Endothelial cell of umbilical vein (primary cell): ENCODE measurements at regions not wholly inside any gene's neighbourhood (a gene's known extent, or its start where the extent isn't known, plus 50 kb on each side); places are given as distances from the start of the nearest gene placed in this dataset.

Source experiments
- BruUV-seq: library from RNA; stranded (reverse); fragments of 400-500 nt; replicated peaks from 2 replicates; lab custom pipeline; 2021; lab: Mats Ljungman, UMichigan
- CTCF ChIA-PET: fragments of 300-600, 350-600 bp; sonication (Branson Sonifier 250); formaldehyde crosslinking; loops from one replicate; lab custom pipeline; 2021; ENCODE audit warnings: antibody characterized with exemption, inconsistent platforms; lab: Charles Lee
- POLR2A ChIA-PET: fragments of 300-600, 350-600 bp; sonication (Branson Sonifier 250); formaldehyde crosslinking; loops from one replicate; lab custom pipeline; 2021; ENCODE audit warnings: antibody characterized with exemption, inconsistent platforms; lab: Charles Lee
- DNase-seq: peaks from one replicate; pipeline ENCODE4 v3.0.0-alpha.2; 2011; ENCODE audit warnings: low read depth, low spot score
- FAIRE-seq: peaks from 2 replicates; lab custom pipeline; 2011; peaks lifted over from hg19 to GRCh38; lab: Jason Lieb, UNC
- H2AFZ ChIP-seq: 2 replicates; pipeline ENCODE4 v1.6.0; 2012; ENCODE audit warnings: low read depth, low read length, control low read depth, inconsistent platforms
- H3K27ac ChIP-seq: 2 replicates; pipeline ENCODE4 v1.5.1; 2011; ENCODE audit warnings: low read depth, mild to moderate bottlenecking, control low read depth, low read length, moderate library complexity; ENCODE audit not compliant: insufficient read depth
- H3K27me3 ChIP-seq, 2 experiments: 2 replicates each; pipeline versions ENCODE4 v1.6.0 to v1.6.1; 2011; ENCODE audit warnings: low read length in 2 of 2, mixed read lengths in 1 of 2; ENCODE audit not compliant: control insufficient read depth in 2 of 2, insufficient read depth in 2 of 2
- H3K36me3 ChIP-seq, 2 experiments: 2 replicates in 1 of 2; 3 replicates in 1 of 2; pipeline ENCODE4 v1.5.1; 2011; ENCODE audit warnings: low read length in 2 of 2, mild to moderate bottlenecking in 1 of 2, moderate library complexity in 1 of 2; ENCODE audit not compliant: control insufficient read depth in 2 of 2, insufficient read depth in 2 of 2; ENCODE audit errors: extremely low read depth in 1 of 2
- H3K4me1 ChIP-seq: 3 replicates; pipeline ENCODE4 v1.5.1; 2011; ENCODE audit warnings: mild to moderate bottlenecking, low read length; ENCODE audit not compliant: control insufficient read depth, insufficient read depth; ENCODE audit errors: extremely low read depth
- H3K4me2 ChIP-seq: 2 replicates; pipeline ENCODE4 v1.6.1; 2011; ENCODE audit warnings: low read length, control low read depth, mixed read lengths; ENCODE audit not compliant: insufficient read depth
- H3K4me3 ChIP-seq, 3 experiments: fragments of 200-600 bp in 1 of 3; sonication (generic), shearing (Covaris generic) in 1 of 3; replicated peaks in 1 of 3; 2 replicates each; pipeline ENCODE4 v1.5.1; 2011 to 2016; ENCODE audit warnings: control low read depth in 3 of 3, low read length in 3 of 3, mild to moderate bottlenecking in 2 of 3, inconsistent platforms in 1 of 3, low read depth in 1 of 3, moderate library complexity in 1 of 3; ENCODE audit not compliant: insufficient read depth in 1 of 3
- H3K79me2 ChIP-seq: 2 replicates; pipeline ENCODE4 v1.6.0; 2012; ENCODE audit warnings: low read length, inconsistent platforms; ENCODE audit not compliant: control insufficient read depth, insufficient read depth
- H3K9ac ChIP-seq: replicated peaks from 2 replicates; pipeline ENCODE3; 2011; ENCODE audit warnings: low read length, control low read depth; ENCODE audit not compliant: insufficient read depth; ENCODE audit errors: extremely low read depth
- H3K9me1 ChIP-seq: replicated peaks from 3 replicates; pipeline ENCODE4 v1.6.0; 2011; ENCODE audit warnings: mild to moderate bottlenecking, low read length; ENCODE audit not compliant: control insufficient read depth, insufficient read depth; ENCODE audit errors: extremely low read depth
- H3K9me3 ChIP-seq: replicated peaks from 2 replicates; pipeline ENCODE4 v1.5.1; 2012; ENCODE audit warnings: low read length, inconsistent platforms; ENCODE audit not compliant: control insufficient read depth, insufficient read depth
- H4K20me1 ChIP-seq: replicated peaks from 2 replicates; pipeline ENCODE3; 2011; ENCODE audit warnings: mild to moderate bottlenecking, low read length; ENCODE audit not compliant: control insufficient read depth, insufficient read depth; ENCODE audit errors: extremely low read depth
- EZH2 ChIP-seq: IDR thresholded peaks from 2 replicates; pipeline ENCODE4 v1.6.1; 2012; ENCODE audit warnings: borderline replicate concordance, low read depth, mild to moderate bottlenecking, moderate library complexity, low read length, inconsistent platforms; ENCODE audit not compliant: severe bottlenecking
- FOS ChIP-seq: IDR thresholded peaks from 2 replicates; pipeline ENCODE4 v1.6.1; 2011; ENCODE audit warnings: mild to moderate bottlenecking, low read length, moderate library complexity, borderline replicate concordance; ENCODE audit not compliant: insufficient read depth
- GATA2 ChIP-seq: IDR thresholded peaks from 2 replicates; pipeline ENCODE4 v1.7.0; 2011; ENCODE audit warnings: low read depth, mild to moderate bottlenecking, moderate library complexity, mixed read lengths, low read length; ENCODE audit not compliant: insufficient read length, insufficient read depth
- JUN ChIP-seq: IDR thresholded peaks from 2 replicates; pipeline ENCODE4 v1.6.1; 2011; ENCODE audit warnings: borderline replicate concordance, low read depth; ENCODE audit not compliant: insufficient read length, insufficient read depth
- MYC ChIP-seq: IDR thresholded peaks from one replicate; pipeline ENCODE4 v1.6.1; 2011; ENCODE audit warnings: mild to moderate bottlenecking, low read depth, low read length
- POLR2A ChIP-seq: IDR thresholded peaks from 2 replicates; pipeline ENCODE4 v1.6.1; 2012; ENCODE audit warnings: low read depth, mild to moderate bottlenecking, control low read depth, low read length
- POLR2AphosphoS5 ChIP-seq: IDR thresholded peaks from 2 replicates; pipeline ENCODE4 v1.6.1; 2012; ENCODE audit warnings: low read depth, mild to moderate bottlenecking, control low read depth, low read length, moderate library complexity; ENCODE audit not compliant: insufficient read depth
- dilution Hi-C: fragments of 300-500 bp; cut with MboI; formaldehyde crosslinking; loops from one replicate; pipeline ENCODE4 v1.15.0; 2019; ENCODE audit warnings: low sequenced_read_pairs; ENCODE audit not compliant: extremely low pct_ligation_motif_present
- intact Hi-C: fragments of 100-400 bp; cut with micrococcal nuclease; formaldehyde crosslinking; loops from one replicate; pipeline ENCODE4 v1.10.0; 2022
- TF ChIP-seq, protein P1 (sequence below): IDR thresholded peaks from 2 replicates; pipeline ENCODE4 v1.6.1; 2011; ENCODE audit not compliant: insufficient read depth, insufficient read length
- TF ChIP-seq, protein P2 (sequence below), 2 donors: IDR thresholded peaks; 1 replicate in 1 of 2; 2 replicates in 1 of 2; pipeline ENCODE4 v1.5.1; 2011; ENCODE audit warnings: low read length in 2 of 2, mild to moderate bottlenecking in 2 of 2, moderate library complexity in 2 of 2, control low read depth in 1 of 2, inconsistent platforms in 1 of 2, low read depth in 1 of 2; ENCODE audit not compliant: insufficient read depth in 1 of 2; ENCODE audit errors: extremely low read depth in 1 of 2

DNA sequence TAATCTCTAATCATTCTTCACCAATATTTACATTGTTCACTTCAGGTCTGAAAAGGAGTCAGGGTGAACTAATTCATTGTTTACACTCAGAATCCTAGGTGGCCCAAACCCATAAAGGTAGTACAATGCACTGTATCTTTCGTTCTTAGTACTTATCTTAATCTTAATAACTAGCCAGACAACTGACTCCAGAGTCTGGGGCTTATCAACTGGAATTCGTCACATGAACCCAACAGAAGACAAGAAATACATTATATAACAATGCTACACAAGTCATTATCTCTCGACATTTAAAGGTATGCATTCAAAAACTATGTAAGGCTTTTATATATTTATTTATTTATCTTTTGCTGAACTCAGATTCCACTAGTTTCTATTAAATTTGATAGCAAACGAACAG lies 125.9 kb upstream of the ESRRG start:
- Histone ChIP-seq H3K9ac (no peak overlapping the region), H3K4me3 (no peak overlapping the region), H3K9me3 (no peaks in the 10 kb centered on the region), H3K36me3 (no peaks in the 10 kb centered on the region), H3K27ac (no peak overlapping the region), H3K9me1 (no peaks in the 10 kb centered on the region), H3K79me2 (no peaks in the 10 kb centered on the region), H3K27me3 (no peaks in the 10 kb centered on the region), H3K4me1 (no peaks in the 10 kb centered on the region), H4K20me1 (no peaks in the 10 kb centered on the region), H3K4me2 (no peak overlapping the region), H2AFZ (no peak overlapping the region)
- TF ChIP-seq, protein P1, sequence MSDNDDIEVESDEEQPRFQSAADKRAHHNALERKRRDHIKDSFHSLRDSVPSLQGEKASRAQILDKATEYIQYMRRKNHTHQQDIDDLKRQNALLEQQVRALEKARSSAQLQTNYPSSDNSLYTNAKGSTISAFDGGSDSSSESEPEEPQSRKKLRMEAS = no peak
- TF ChIP-seq, protein P2, sequence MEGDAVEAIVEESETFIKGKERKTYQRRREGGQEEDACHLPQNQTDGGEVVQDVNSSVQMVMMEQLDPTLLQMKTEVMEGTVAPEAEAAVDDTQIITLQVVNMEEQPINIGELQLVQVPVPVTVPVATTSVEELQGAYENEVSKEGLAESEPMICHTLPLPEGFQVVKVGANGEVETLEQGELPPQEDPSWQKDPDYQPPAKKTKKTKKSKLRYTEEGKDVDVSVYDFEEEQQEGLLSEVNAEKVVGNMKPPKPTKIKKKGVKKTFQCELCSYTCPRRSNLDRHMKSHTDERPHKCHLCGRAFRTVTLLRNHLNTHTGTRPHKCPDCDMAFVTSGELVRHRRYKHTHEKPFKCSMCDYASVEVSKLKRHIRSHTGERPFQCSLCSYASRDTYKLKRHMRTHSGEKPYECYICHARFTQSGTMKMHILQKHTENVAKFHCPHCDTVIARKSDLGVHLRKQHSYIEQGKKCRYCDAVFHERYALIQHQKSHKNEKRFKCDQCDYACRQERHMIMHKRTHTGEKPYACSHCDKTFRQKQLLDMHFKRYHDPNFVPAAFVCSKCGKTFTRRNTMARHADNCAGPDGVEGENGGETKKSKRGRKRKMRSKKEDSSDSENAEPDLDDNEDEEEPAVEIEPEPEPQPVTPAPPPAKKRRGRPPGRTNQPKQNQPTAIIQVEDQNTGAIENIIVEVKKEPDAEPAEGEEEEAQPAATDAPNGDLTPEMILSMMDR (IDR thresholded peaks at IDR 0.05; ENCODE audit: extremely low read depth in 1 of 2, insufficient read depth in 1 of 2, low read depth in 1 of 2, low read length in 2 of 2) = no peak
- TF ChIP-seq POLR2AphosphoS5 = no peak
- TF ChIP-seq POLR2A = no peak
- TF ChIP-seq MYC = no peak
- no peak for TF ChIP-seq JUN
- no peak for TF ChIP-seq GATA2
- no peak for TF ChIP-seq FOS
- no peak for TF ChIP-seq EZH2
- CTCF ChIA-PET = no interaction called here
- BruUV-seq = no TSS peak
- DNase-seq = no peak
- dilution Hi-C loops (no loop called here), intact Hi-C loops (no loop called here)
- no peak for FAIRE-seq
- POLR2A ChIA-PET = no interaction called here
